ENCODE measurements at regions not wholly inside any gene's neighbourhood (a gene's known extent, or its start where the extent isn't known, plus 50 kb on each side); places are given as distances from the start of the nearest gene placed in this dataset.

- no peak for DNase-seq (ENCODE audit: low spot score)
Observed at GRCh38 chr5:2532809-2533208, 218.7 kb downstream of the IRX2 start.

GRCh38 chr5:2531318-2531717 lies 220.2 kb downstream of the IRX2 start:
- DNase-seq (ENCODE audit: low spot score): no peak

GRCh38 chr5:2530609-2531008 lies 220.9 kb downstream of the IRX2 start:
- no peak for DNase-seq (ENCODE audit: low spot score)

GRCh38 chr5:2529371-2530092 lies 221.9 kb downstream of the IRX2 start:
- no peak for DNase-seq (ENCODE audit: low spot score)

GRCh38 chr5:2525351-2525750 lies 226.1 kb downstream of the IRX2 start:
- DNase-seq (ENCODE audit: low spot score): no peak

GRCh38 chr5:2524620-2525019 lies 226.9 kb downstream of the IRX2 start:
- DNase-seq (ENCODE audit: low spot score): no peak

GRCh38 chr5:2523180-2523579 lies 228.3 kb downstream of the IRX2 start:
- DNase-seq (ENCODE audit: low spot score): no peak

- DNase-seq (ENCODE audit: low spot score): no peak
Observed at GRCh38 chr5:2522372-2522771, 229.1 kb downstream of the IRX2 start.

- DNase-seq (ENCODE audit: low spot score): no peak
Observed at GRCh38 chr5:2519153-2519552, 232.3 kb downstream of the IRX2 start.

- no peak for DNase-seq (ENCODE audit: low spot score)
Observed at GRCh38 chr5:2517451-2517850, 234.0 kb downstream of the IRX2 start.

GRCh38 chr5:2515180-2515764 lies 236.2 kb downstream of the IRX2 start:
- no peak for DNase-seq (ENCODE audit: low spot score)

- DNase-seq (ENCODE audit: low spot score): no peak
Observed at GRCh38 chr5:2514484-2514883, 237.0 kb downstream of the IRX2 start.

- DNase-seq (ENCODE audit: low spot score): no peak
Observed at GRCh38 chr5:2511706-2512105, 239.8 kb downstream of the IRX2 start.

GRCh38 chr5:2511126-2511525 lies 240.4 kb downstream of the IRX2 start:
- no peak for DNase-seq (ENCODE audit: low spot score)

- no peak for DNase-seq (ENCODE audit: low spot score)
Observed at GRCh38 chr5:2509527-2509926, 241.9 kb downstream of the IRX2 start.

GRCh38 chr5:2508514-2508913 lies 243.0 kb downstream of the IRX2 start:
- DNase-seq (ENCODE audit: low spot score): no peak

- DNase-seq (ENCODE audit: low spot score): no peak
Observed at GRCh38 chr5:2507611-2508010, 243.9 kb downstream of the IRX2 start.

GRCh38 chr5:2506603-2507002 lies 244.9 kb downstream of the IRX2 start:
- no peak for DNase-seq (ENCODE audit: low spot score)

GRCh38 chr5:2505217-2505616 lies 246.3 kb downstream of the IRX2 start:
- DNase-seq (ENCODE audit: low spot score): no peak

GRCh38 chr5:2502970-2503594 lies 248.4 kb downstream of the IRX2 start:
- DNase-seq (ENCODE audit: low spot score): no peak

- DNase-seq (ENCODE audit: low spot score): no peak
Observed at GRCh38 chr5:2499917-2500316, 251.6 kb downstream of the IRX2 start.

GRCh38 chr5:2496891-2497290 lies 254.6 kb downstream of the IRX2 start:
- no peak for DNase-seq (ENCODE audit: low spot score)

GRCh38 chr5:2496126-2496525 lies 255.4 kb downstream of the IRX2 start:
- DNase-seq (ENCODE audit: low spot score): no peak
